IMR-90 (cell line): ENCODE measurements at regions not wholly inside any gene's neighbourhood (a gene's known extent, or its start where the extent isn't known, plus 50 kb on each side); places are given as distances from the start of the nearest gene placed in this dataset.

Experiments used
- TF ChIP-seq, protein P1 (sequence below): conservative IDR thresholded peaks from 2 replicates; pipeline ENCODE4 v1.5.1; 2012; ENCODE audit warnings: mild to moderate bottlenecking, low read depth, low read length, improper control_type of control experiment

DNA sequence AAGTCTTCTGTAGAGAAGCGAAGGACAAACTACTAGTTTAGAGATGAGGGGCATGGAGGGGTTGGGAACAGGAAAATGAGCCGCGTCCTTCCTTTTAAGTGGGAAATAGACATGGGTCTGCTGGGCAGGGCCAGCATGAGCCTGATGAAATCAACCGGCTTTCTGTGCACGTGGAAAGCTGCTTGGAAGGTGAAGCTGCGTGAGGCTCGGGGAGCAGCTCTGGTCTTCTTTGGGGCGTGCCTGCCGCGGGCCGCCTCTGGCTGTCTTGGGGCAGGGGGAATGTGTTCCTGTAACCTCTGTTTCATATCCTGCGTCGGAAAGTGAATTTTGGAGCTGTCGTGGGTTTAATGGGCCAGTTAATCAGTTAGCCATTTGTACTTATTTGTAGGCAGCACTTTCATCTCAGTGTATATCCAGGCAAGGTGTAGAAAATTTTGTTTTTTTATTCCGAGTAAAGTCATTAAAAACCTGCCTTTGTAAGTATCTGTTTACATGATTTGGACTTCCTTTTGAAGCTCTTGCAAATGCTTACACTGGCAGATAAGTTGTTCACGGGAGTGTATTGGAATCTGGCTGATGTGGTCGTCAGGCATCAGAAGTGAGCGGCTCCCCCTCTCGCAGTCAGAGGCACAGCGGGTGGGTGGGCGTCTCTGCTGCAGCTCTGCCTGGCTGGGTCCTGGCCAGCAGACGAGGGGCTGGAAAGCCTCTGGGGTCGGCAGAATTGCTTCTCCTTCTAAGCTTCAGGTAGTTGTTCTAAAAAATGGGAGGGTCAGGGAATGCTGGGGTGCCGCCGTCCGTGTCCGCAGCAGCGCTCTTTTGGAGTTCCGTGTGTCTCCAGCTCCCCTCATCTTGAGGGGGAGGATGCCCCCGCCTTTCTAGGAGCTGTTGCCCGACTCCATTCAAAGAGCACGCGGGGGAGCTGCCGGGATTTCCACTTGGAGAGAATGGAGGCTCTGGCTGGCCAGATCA is 70.5 kb upstream of the HGFAC start (continued):
- TF ChIP-seq, protein P1, sequence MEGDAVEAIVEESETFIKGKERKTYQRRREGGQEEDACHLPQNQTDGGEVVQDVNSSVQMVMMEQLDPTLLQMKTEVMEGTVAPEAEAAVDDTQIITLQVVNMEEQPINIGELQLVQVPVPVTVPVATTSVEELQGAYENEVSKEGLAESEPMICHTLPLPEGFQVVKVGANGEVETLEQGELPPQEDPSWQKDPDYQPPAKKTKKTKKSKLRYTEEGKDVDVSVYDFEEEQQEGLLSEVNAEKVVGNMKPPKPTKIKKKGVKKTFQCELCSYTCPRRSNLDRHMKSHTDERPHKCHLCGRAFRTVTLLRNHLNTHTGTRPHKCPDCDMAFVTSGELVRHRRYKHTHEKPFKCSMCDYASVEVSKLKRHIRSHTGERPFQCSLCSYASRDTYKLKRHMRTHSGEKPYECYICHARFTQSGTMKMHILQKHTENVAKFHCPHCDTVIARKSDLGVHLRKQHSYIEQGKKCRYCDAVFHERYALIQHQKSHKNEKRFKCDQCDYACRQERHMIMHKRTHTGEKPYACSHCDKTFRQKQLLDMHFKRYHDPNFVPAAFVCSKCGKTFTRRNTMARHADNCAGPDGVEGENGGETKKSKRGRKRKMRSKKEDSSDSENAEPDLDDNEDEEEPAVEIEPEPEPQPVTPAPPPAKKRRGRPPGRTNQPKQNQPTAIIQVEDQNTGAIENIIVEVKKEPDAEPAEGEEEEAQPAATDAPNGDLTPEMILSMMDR, result no peak
